ENCODE measurements at regions not wholly inside any gene's neighbourhood (a gene's known extent, or its start where the extent isn't known, plus 50 kb on each side); places are given as distances from the start of the nearest gene placed in this dataset.

DNA sequence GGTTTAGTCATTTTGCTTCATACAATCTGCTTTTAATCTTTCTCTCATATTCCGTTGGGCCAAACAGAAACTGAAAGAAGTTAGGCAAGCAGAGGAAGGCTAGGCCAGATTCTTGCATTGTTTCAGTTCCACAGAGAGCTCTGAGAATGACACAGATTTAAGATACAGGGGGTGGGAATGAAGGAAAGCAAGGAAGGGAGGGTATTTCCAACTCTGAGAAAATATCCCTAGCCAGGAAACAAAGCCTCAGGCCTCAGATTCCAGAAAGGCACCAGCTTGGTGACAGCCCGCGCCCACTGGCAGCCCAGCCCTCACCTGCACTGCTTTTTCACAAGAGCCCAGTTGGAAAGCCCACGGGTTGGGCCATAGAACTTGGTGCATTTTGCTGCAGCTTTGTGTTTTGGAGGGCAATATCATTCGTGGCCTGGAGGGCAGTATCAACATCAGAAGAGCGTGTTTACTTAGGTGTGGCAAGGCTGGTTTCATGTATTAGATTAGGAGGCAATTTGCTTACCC lies 63.5 kb downstream of the ENC1 start:
- no peak for DNase-seq (ENCODE audit: low spot score)

DNA sequence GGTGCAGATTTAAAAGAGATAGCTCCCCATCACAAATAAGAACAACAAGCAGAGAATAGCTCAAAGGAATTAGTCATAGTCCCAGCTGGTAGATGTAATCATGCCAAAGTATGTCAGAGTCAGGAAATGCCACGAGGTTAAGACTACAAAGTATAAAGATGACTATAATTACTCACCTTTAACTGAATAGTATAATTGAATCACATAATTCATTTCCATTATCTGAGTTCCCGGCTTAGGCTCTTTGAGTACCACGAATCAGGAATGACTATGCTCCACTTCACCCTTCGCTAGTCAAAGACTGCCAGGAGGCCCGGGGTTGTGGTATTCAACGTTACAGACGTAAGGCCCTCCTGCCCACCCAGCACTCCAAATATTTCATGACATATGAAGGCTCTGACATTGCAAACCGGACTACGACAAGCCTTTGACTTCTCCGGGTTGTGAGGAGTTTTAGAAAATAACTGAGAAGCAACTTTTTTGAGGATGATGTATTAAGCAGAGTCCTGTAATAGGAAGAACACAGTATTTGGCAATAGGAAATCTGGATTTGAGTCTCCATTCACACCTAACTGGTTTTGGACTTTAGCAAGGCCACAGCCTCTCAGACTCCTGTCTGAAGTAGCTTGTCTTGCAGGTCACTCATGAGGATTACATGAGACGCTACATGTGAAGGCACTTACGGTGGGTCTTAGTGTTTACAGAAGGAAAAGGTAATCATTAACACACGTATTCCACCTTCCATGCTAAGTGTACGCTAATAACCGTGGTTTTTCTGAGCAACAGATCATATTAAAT lies 64.6 kb downstream of the ENC1 start:
- DNase-seq (ENCODE audit: low spot score), result no peak

DNA sequence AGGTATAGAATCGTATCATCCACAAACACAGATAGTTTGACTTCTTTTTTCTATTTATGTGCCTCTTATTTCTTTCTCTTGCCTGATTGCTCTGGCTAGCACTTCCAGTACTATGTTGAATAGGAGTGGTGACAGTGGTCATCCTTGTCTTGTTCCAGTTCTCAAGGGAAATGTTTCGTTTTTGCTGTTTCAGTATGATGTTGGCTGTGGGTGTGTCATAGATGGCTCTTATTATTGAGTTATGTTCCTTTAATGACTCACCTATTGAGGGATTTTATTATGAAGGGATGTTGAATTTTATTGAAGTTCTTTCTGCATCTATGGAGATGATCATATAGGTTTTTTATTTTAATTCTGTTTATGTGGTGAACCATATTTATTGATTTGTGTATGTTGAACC lies 70.3 kb downstream of the ENC1 start:
- no peak for DNase-seq (ENCODE audit: low spot score)

- no peak for DNase-seq (ENCODE audit: low spot score)
These were observed 73.0 kb downstream of the ENC1 start for GRCh38 chr5:74567411-74567995.

- no peak for DNase-seq (ENCODE audit: low spot score)
These were observed 78.4 kb downstream of the ENC1 start for GRCh38 chr5:74562122-74562521.

DNA sequence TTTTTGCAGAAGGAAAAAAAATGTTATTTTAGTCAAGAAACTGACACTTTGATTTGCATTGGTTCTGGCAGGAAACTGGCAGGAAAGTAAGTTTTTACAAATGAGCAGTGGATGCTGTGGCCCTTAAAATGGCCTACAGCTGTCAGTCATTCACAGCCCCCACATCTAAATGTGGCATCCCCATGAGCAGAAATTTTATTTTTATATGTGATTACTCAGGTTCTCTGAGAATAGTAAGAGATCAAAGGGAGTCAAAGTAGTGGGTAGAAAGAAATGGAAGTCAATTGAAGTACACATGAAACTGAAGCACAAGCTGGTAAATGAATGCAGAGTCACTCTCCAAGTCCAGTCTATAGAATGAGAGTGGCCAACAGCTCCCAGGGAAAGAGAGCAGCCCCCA lies 80.3 kb downstream of the ENC1 start:
- DNase-seq (ENCODE audit: low spot score), result no peak

GRCh38 chr5:74556631-74557595 lies 83.6 kb downstream of the ENC1 start:
- DNase-seq (ENCODE audit: low spot score), result no peak

GRCh38 chr5:74556006-74556405 lies 84.5 kb downstream of the ENC1 start:
- DNase-seq (ENCODE audit: low spot score), result no peak

GRCh38 chr5:74552101-74552500 lies 88.4 kb downstream of the ENC1 start:
- DNase-seq (ENCODE audit: low spot score), result no peak

DNA sequence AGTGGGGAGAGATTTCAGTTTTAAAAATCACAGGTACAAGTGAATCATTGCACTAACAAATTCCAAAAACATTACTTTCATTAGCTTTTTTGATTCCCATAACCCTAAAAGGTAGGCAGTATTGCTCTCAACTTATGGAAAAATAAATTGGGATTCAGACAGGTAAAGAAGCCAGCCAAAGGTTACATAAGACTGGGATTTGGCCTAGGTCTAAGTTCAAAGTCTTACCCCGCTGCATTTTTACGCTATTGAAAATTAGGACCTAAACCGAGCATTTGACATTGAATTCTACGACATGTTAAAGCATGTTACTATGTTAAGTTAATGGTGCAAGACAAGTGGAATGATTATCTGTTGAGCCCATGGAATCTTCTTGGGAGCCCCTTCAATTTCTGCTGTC lies 89.6 kb downstream of the ENC1 start:
- no peak for DNase-seq (ENCODE audit: low spot score)

DNA sequence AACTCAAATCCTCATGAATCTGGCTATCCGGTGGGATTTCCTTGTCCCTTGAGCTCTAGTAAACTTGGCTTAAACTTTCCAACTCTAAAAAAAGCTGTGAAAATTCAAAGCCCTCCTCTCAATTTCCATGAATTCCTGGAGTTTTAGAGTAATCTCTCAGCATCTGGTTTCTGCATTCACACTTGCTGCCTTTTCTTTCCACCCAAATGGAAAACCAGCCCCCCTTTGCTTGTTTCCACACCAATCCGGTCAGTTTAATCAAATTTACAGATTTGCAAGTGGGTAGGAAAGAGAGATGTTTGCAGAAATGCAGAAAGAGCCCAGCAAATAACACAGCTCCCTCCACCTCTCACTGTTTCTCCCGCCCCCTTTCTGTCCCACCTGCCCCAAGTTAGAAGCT lies 91.1 kb downstream of the ENC1 start:
- no peak for DNase-seq (ENCODE audit: low spot score)

- DNase-seq (ENCODE audit: low spot score), result no peak
These were observed 93.7 kb downstream of the ENC1 start for GRCh38 chr5:74546796-74547195.

DNA sequence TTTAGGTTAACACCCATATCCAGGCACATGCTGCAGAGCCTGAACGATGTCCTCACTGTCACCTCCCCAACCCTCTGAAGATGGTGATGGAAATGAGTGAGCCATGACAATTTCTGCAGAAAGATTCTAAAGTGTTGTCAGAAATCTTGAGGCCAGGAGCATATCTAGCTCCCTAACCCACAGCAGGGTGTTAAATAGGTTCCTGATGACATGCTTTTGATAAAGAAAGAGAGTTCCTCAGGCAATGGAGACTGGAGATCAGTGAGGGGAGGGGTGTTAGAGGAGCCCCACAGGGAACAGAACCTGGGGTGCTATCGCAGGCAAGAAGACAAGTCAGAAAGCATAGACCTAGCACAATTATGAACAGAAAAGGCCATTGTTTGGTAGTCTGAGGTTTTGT lies 95.7 kb downstream of the ENC1 start:
- DNase-seq (ENCODE audit: low spot score), result no peak

DNA sequence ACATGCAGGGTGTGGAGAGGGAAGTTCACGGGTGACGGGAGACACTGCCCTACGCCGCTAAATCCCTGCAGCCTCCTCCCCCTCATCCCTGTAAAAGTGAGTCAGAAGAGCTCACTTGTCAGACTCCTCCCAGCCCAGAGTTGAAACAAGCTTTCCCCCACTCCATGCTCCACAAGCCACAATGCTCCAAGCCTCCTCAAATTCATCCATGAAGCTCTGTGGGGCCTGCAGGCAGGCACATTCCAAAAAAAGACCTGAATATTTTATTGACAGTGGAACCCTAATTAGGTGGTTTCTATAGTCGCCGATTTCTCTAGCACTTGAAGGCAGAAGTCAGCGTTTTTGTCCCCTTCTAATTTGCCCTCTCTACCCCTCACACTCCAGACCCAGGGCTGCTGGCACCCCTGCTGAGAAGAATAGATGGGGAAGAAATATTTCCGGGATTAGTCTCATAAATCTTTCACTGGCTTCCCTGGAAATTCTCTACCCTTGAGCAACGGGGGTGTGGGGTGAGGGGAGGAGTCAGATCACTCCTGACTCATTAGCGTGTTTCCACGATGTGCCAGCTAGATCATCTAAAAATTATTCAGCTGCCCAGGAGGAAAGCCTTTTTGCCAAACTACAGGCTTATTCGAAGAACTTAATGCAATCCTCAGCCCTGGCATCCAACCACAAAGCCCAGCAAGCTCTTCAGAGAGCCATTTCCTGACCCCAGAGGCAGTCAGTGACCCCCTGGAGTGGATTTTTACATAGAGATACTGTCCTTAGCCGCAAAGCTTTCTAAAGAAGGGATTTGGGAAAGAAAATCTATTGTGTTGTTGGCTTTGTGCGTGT lies 97.1 kb downstream of the ENC1 start:
- no peak for DNase-seq (ENCODE audit: low spot score)

GRCh38 chr5:74542482-74542881 lies 98.0 kb downstream of the ENC1 start:
- DNase-seq (ENCODE audit: low spot score), result no peak

GRCh38 chr5:74541381-74541781 lies 99.1 kb downstream of the ENC1 start:
- DNase-seq (ENCODE audit: low spot score), result no peak

DNA sequence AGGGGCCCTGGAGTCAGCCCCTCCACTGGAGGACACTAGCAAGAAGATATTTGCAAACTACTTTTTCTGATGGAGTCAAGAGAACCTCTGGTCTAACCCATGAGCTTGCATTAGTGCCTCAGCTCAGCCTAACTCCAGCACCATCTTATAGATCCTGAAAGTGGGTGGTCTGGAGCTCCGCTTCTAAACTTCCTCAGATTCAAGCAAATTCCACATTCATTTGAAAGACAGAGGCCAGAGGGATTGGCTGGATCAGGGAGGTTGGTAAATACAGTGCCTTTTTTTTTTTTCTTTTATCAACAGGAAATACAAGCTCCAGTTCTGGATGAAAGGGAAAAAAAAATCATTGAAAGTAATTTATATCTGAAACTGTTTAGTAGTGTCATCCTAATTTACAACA lies 99.9 kb downstream of the ENC1 start:
- DNase-seq (ENCODE audit: low spot score), result no peak

DNA sequence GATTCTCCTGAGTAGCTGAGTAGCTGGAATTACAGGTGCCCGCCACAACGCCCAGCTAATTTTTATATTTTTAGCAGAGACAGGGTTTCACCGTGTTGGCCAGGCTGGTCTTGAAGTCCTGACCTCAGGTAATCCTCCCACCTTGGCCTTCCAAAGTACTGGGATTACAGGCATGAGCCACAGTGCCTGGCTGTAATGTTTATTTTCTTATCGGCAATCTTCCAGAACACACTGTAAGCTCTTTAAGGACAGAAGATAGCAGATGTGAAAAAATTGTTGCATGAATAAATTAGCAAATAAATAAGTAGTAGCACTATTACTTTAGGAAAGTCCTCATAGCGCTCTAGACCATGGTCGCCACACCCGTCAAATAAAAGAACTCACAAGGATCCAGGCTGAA lies 100.5 kb downstream of the ENC1 start:
- no peak for DNase-seq (ENCODE audit: low spot score)

DNA sequence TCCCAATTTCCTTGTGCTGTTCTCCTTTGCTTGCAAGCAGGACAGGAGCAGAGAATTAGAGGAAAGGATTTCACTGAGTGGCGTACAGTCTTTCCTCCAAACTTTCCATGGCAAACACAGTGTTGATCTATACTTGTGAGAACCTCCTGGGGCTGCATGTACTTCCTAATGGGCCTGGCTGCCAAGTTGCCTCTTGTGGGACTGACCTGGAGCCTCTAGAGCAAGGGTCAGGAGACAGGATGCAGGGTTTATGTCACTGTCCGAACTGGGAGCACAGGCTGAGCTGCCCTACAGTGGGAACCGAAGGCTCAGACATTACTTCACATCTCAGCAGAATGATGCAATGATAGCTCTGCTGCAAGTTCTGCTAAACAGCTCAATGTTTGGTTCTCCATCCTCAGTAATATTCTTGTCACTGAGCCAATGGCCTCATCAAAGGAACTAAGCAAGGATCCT lies 102.3 kb downstream of the ENC1 start:
- no peak for DNase-seq (ENCODE audit: low spot score)

DNA sequence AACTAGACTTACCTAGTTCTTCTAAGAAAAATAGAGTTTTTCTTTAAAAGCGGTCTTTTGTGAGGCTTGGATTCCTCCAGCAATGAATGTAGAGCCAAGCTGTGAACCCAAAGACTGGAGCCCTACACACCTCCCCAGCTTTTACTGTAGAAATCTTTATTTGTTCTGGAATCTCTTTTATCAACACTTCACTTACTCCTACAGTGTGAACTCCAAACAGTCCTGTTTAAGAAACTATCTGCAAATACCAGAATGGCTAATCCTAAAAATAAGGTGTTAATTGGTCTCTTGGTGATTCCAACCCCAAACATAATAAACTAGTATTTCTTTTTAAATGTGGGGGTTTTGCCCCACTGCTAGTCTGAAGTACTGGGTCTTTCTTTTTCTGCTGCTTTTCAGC lies 103.9 kb downstream of the ENC1 start:
- no peak for DNase-seq (ENCODE audit: low spot score)

GRCh38 chr5:74535926-74536325 lies 104.6 kb downstream of the ENC1 start:
- DNase-seq (ENCODE audit: low spot score), result no peak

Measured in cerebellar cortex (tissue), 1 donor.